Lower leg skin (tissue), 4 donors: ENCODE measurements at regions not wholly inside any gene's neighbourhood (a gene's known extent, or its start where the extent isn't known, plus 50 kb on each side); places are given as distances from the start of the nearest gene placed in this dataset.

ENCODE experiments used
- DNase-seq, 2 donors: peaks; one replicate each; pipeline ENCODE4 v3.0.0-alpha.2; 2019; ENCODE audit warnings: low spot score in 2 of 2
- H3K4me3 ChIP-seq: fragments of 200-600 bp; sonication (generic); 2 replicates; pipeline ENCODE4 v1.5.1; 2017; ENCODE audit warnings: mild to moderate bottlenecking, low read depth; ENCODE audit not compliant: poor library complexity, severe bottlenecking
- CTCF ChIP-seq, 3 donors: fragments of 450-650 bp; IDR thresholded peaks; one replicate each; pipeline ENCODE4 v1.5.1; 2016; ENCODE audit warnings: antibody characterized with exemption in 3 of 3, mild to moderate bottlenecking in 3 of 3, moderate library complexity in 2 of 3
- POLR2A ChIP-seq, 2 donors: fragments of 450-650 bp; IDR thresholded peaks; one replicate each; pipeline ENCODE4 v1.6.1; 2016 to 2017; ENCODE audit warnings: antibody characterized with exemption in 2 of 2, mild to moderate bottlenecking in 1 of 2, moderate library complexity in 1 of 2
- WGBS, 2 donors: methylation state at CpG; one replicate each; pipeline ENCODE4 v1.1.5; 2018; 5-methylcytosine and 5-hydroxymethylcytosine counted together
- intact Hi-C: fragments of 100-400 bp; cut with DNase I; formaldehyde crosslinking; loops from one replicate; pipeline ENCODE4 v1.15.0; 2023; ENCODE audit warnings: low total_unique reads

GRCh38 chr4:134145369-134145768 lies 56.2 kb downstream of the PABPC4L start:
- intact Hi-C loops: no loop called here
- TF ChIP-seq POLR2A (IDR thresholded peaks at IDR 0.05) (no peak), CTCF (IDR thresholded peaks at IDR 0.05) (no peak)
- no peak overlapping the region for H3K4me3 ChIP-seq
- 73 to 79% methylated on average over 2 of the region's 2 CpGs for WGBS, 2 donors
- no peak for DNase-seq

- intact Hi-C loops: no loop called here
- DNase-seq: no peak
- TF ChIP-seq CTCF (IDR thresholded peaks at IDR 0.05): no peak
- no peak for TF ChIP-seq POLR2A (IDR thresholded peaks at IDR 0.05)
- WGBS, 2 donors: 41 to 49% methylated on average over 2 of the region's 2 CpGs
- H3K4me3 ChIP-seq: no peak overlapping the region
These were observed 57.3 kb downstream of the PABPC4L start for GRCh38 chr4:134144337-134144736.

- 90% methylated on average over 2 of the region's 2 CpGs for WGBS, 2 donors
- TF ChIP-seq POLR2A (IDR thresholded peaks at IDR 0.05): no peak
- no peak overlapping the region for H3K4me3 ChIP-seq
- no peak for DNase-seq
- intact Hi-C loops: no loop called here
These were observed 59.9 kb downstream of the PABPC4L start for GRCh38 chr4:134141728-134142127.

GRCh38 chr4:134139188-134139587 lies 62.4 kb downstream of the PABPC4L start:
- intact Hi-C loops: no loop called here
- WGBS, 2 donors: 62 to 70% methylated on average over 1 of the region's 1 CpG
- no peak for TF ChIP-seq POLR2A (IDR thresholded peaks at IDR 0.05)
- TF ChIP-seq CTCF (IDR thresholded peaks at IDR 0.05): no peak
- H3K4me3 ChIP-seq: no peak overlapping the region
- DNase-seq: no peak

- TF ChIP-seq CTCF (IDR thresholded peaks at IDR 0.05) (no peak), POLR2A (IDR thresholded peaks at IDR 0.05) (no peak)
- no peak for DNase-seq
- intact Hi-C loops: no loop called here
- WGBS, 2 donors: 90 to 92% methylated on average over 3 of the region's 3 CpGs
- no peak overlapping the region for H3K4me3 ChIP-seq
These were observed 69.4 kb downstream of the PABPC4L start for GRCh38 chr4:134132086-134132783.

GRCh38 chr4:134126955-134127354 lies 74.6 kb downstream of the PABPC4L start:
- no peak for DNase-seq
- H3K4me3 ChIP-seq: no peak overlapping the region
- intact Hi-C loops: no loop called here
- TF ChIP-seq CTCF (IDR thresholded peaks at IDR 0.05) (no peak), POLR2A (IDR thresholded peaks at IDR 0.05) (no peak)
- 89 to 98% methylated on average over 5 of the region's 5 CpGs for WGBS, 2 donors
